ENCODE measurements at regions not wholly inside any gene's neighbourhood (a gene's known extent, or its start where the extent isn't known, plus 50 kb on each side); places are given as distances from the start of the nearest gene placed in this dataset.

- H3K27me3 ChIP-seq (ENCODE audit: control insufficient read depth, insufficient read depth, low read length) = no peaks in the 10 kb centered on the region
- H3K4me3 ChIP-seq (ENCODE audit: low read length in 3 of 3) = no peak overlapping the region
- H3K9ac ChIP-seq (ENCODE audit: low read length in 3 of 3) = no peak overlapping the region
- H3K4me1 ChIP-seq (ENCODE audit: control insufficient read depth in 2 of 3, insufficient read depth in 2 of 3, low read depth in 1 of 3, low read length in 3 of 3) = no peaks in the 10 kb centered on the region
- DNase-seq (no peak), FAIRE-seq (no peak)
- H3K9me3 ChIP-seq (ENCODE audit: control insufficient read depth in 2 of 3, insufficient read depth in 1 of 3, low read length in 3 of 3) = no peaks in the 10 kb centered on the region
- TF ChIP-seq CTCF (IDR thresholded peaks at IDR 0.05; ENCODE audit: borderline replicate concordance, extremely low read depth, insufficient read depth) = no peak
- H3K27ac ChIP-seq (ENCODE audit: low read depth in 2 of 2, low read length in 2 of 2) = no peak overlapping the region
- H3K36me3 ChIP-seq (ENCODE audit: control insufficient read depth in 2 of 3, insufficient read depth in 3 of 3, low read length in 3 of 3) = no peaks in the 10 kb centered on the region
- intact Hi-C loops (cut with DNase I) = no loop called here
Observed at GRCh38 chrY:21075658-21076057, 319.8 kb downstream of the RPS4Y2 start.

- Histone ChIP-seq H3K9me3 (ENCODE audit: control insufficient read depth in 2 of 3, insufficient read depth in 1 of 3, low read length in 3 of 3) (no peaks in the 10 kb centered on the region), H3K4me3 (ENCODE audit: low read length in 3 of 3) (no peak overlapping the region), H3K36me3 (ENCODE audit: control insufficient read depth in 2 of 3, insufficient read depth in 3 of 3, low read length in 3 of 3) (no peaks in the 10 kb centered on the region), H3K9ac (ENCODE audit: low read length in 3 of 3) (no peak overlapping the region), H3K27ac (ENCODE audit: low read depth in 2 of 2, low read length in 2 of 2) (no peak overlapping the region), H3K4me1 (ENCODE audit: control insufficient read depth in 2 of 3, insufficient read depth in 2 of 3, low read depth in 1 of 3, low read length in 3 of 3) (no peaks in the 10 kb centered on the region), H3K27me3 (ENCODE audit: control insufficient read depth, insufficient read depth, low read length) (no peaks in the 10 kb centered on the region)
- intact Hi-C loops (cut with DNase I) = no loop called here
- TF ChIP-seq CTCF (IDR thresholded peaks at IDR 0.05; ENCODE audit: borderline replicate concordance, extremely low read depth, insufficient read depth) = no peak
- FAIRE-seq = no peak
- DNase-seq = no peak
Observed at GRCh38 chrY:21079670-21080069, 323.8 kb downstream of the RPS4Y2 start.

- Histone ChIP-seq H3K4me1 (ENCODE audit: control insufficient read depth in 2 of 3, insufficient read depth in 2 of 3, low read depth in 1 of 3, low read length in 3 of 3) (no peaks in the 10 kb centered on the region), H3K27me3 (ENCODE audit: control insufficient read depth, insufficient read depth, low read length) (no peaks in the 10 kb centered on the region), H3K36me3 (ENCODE audit: control insufficient read depth in 2 of 3, insufficient read depth in 3 of 3, low read length in 3 of 3) (no peaks in the 10 kb centered on the region), H3K27ac (ENCODE audit: low read depth in 2 of 2, low read length in 2 of 2) (no peak overlapping the region), H3K9ac (ENCODE audit: low read length in 3 of 3) (no peak overlapping the region), H3K9me3 (ENCODE audit: control insufficient read depth in 2 of 3, insufficient read depth in 1 of 3, low read length in 3 of 3) (no peaks in the 10 kb centered on the region), H3K4me3 (ENCODE audit: low read length in 3 of 3) (no peak overlapping the region)
- FAIRE-seq (no peak), DNase-seq (no peak)
- intact Hi-C loops (cut with DNase I) = no loop called here
- TF ChIP-seq CTCF (IDR thresholded peaks at IDR 0.05; ENCODE audit: borderline replicate concordance, extremely low read depth, insufficient read depth) = no peak
Observed at GRCh38 chrY:21081640-21082611, 326.0 kb downstream of the RPS4Y2 start.
